KMS-11 (cell line): ENCODE measurements at regions not wholly inside any gene's neighbourhood (a gene's known extent, or its start where the extent isn't known, plus 50 kb on each side); places are given as distances from the start of the nearest gene placed in this dataset.

Experiments
- H2AFZ ChIP-seq: fragments of 200-600 bp; sonication (generic); 2 replicates; pipeline ENCODE4 v1.6.1; 2016; ENCODE audit warnings: antibody characterized with exemption, mixed run types, low read depth
- H3K27ac ChIP-seq: fragments of 200-600 bp; sonication (generic); 2 replicates; pipeline ENCODE4 v1.6.1; 2016; ENCODE audit warnings: mild to moderate bottlenecking, mixed run types
- H3K27me3 ChIP-seq: fragments of 200-600 bp; sonication (generic); 2 replicates; pipeline ENCODE4 v1.6.1; 2017; ENCODE audit warnings: mild to moderate bottlenecking, low read depth, mixed run types, moderate library complexity; ENCODE audit not compliant: insufficient read depth
- H3K36me3 ChIP-seq: fragments of 200-600 bp; sonication (generic); 2 replicates; pipeline ENCODE4 v1.6.1; 2017; ENCODE audit warnings: mild to moderate bottlenecking, mixed run types; ENCODE audit not compliant: insufficient read depth
- H3K4me1 ChIP-seq: fragments of 200-600 bp; sonication (generic); 2 replicates; pipeline ENCODE4 v1.6.1; 2016; ENCODE audit warnings: mild to moderate bottlenecking, low read depth, mixed run types; ENCODE audit not compliant: poor library complexity, severe bottlenecking
- H3K4me2 ChIP-seq: fragments of 200-600 bp; sonication (generic); 2 replicates; pipeline ENCODE4 v1.7.0; 2016; ENCODE audit warnings: mild to moderate bottlenecking, mixed run types
- H3K4me3 ChIP-seq: fragments of 200-600 bp; sonication (generic); IDR thresholded peaks from 2 replicates; pipeline ENCODE4 v1.6.1; 2017; ENCODE audit warnings: low read depth, low read length, mixed read lengths; ENCODE audit not compliant: insufficient read depth
- H3K79me2 ChIP-seq: fragments of 200-600 bp; sonication (generic); 2 replicates; pipeline ENCODE4 v1.6.1; 2016; ENCODE audit warnings: low read depth, mixed run types; ENCODE audit not compliant: insufficient read depth
- H3K9ac ChIP-seq: fragments of 200-600 bp; sonication (generic); 2 replicates; pipeline ENCODE4 v1.6.1; 2016; ENCODE audit warnings: mild to moderate bottlenecking, mixed run types
- H4K20me1 ChIP-seq: fragments of 200-600 bp; sonication (generic); 2 replicates; pipeline ENCODE4 v1.6.1; 2016; ENCODE audit warnings: mild to moderate bottlenecking, mixed run types; ENCODE audit not compliant: insufficient read depth
- CTCF ChIP-seq: fragments of 200-600 bp; sonication (generic); conservative IDR thresholded peaks from 2 replicates; pipeline ENCODE4 v1.6.1; 2017; ENCODE audit warnings: low read depth, mild to moderate bottlenecking, antibody characterized with exemption, low read length, moderate library complexity, mixed read lengths

GRCh38 chr1:59032228-59032627 is 248.4 kb upstream of the JUN start:
- no peaks in the 10 kb centered on the region for H3K27me3 ChIP-seq
- no peak overlapping the region for H3K27ac ChIP-seq
- H3K36me3 ChIP-seq = no peaks in the 10 kb centered on the region
- H3K4me1 ChIP-seq = no peaks in the 10 kb centered on the region
- H3K4me2 ChIP-seq = no peak overlapping the region
- no peak for TF ChIP-seq CTCF
- H3K9ac ChIP-seq = no peak overlapping the region
- no peaks in the 10 kb centered on the region for H3K79me2 ChIP-seq
- H2AFZ ChIP-seq = no peak overlapping the region
- no peak overlapping the region for H3K4me3 ChIP-seq
- H4K20me1 ChIP-seq = no peaks in the 10 kb centered on the region

GRCh38 chr1:59033761-59034160 is 249.9 kb upstream of the JUN start:
- Histone ChIP-seq H3K4me1 (no peaks in the 10 kb centered on the region), H3K4me2 (no peak overlapping the region), H3K27ac (no peak overlapping the region), H3K27me3 (no peaks in the 10 kb centered on the region), H3K4me3 (no peak overlapping the region), H2AFZ (no peak overlapping the region), H3K79me2 (no peaks in the 10 kb centered on the region), H3K9ac (no peak overlapping the region), H4K20me1 (no peaks in the 10 kb centered on the region), H3K36me3 (no peaks in the 10 kb centered on the region)
- TF ChIP-seq CTCF = no peak

GRCh38 chr1:59034925-59035324 is 251.1 kb upstream of the JUN start:
- H3K9ac ChIP-seq = no peak overlapping the region
- no peak overlapping the region for H3K4me2 ChIP-seq
- no peaks in the 10 kb centered on the region for H3K27me3 ChIP-seq
- no peaks in the 10 kb centered on the region for H4K20me1 ChIP-seq
- H3K4me1 ChIP-seq = no peaks in the 10 kb centered on the region
- no peak overlapping the region for H2AFZ ChIP-seq
- no peaks in the 10 kb centered on the region for H3K36me3 ChIP-seq
- no peak overlapping the region for H3K4me3 ChIP-seq
- TF ChIP-seq CTCF = no peak
- no peak overlapping the region for H3K27ac ChIP-seq
- no peaks in the 10 kb centered on the region for H3K79me2 ChIP-seq

- Histone ChIP-seq H3K9ac (no peak overlapping the region), H3K79me2 (no peaks in the 10 kb centered on the region), H2AFZ (no peak overlapping the region), H3K27ac (no peak overlapping the region), H3K4me1 (no peaks in the 10 kb centered on the region), H3K4me2 (no peak overlapping the region), H3K27me3 (no peaks in the 10 kb centered on the region), H3K4me3 (no peak overlapping the region), H4K20me1 (no peaks in the 10 kb centered on the region), H3K36me3 (no peaks in the 10 kb centered on the region)
- TF ChIP-seq CTCF = no peak
These were observed 255.7 kb upstream of the JUN start for GRCh38 chr1:59039551-59039950.

DNA sequence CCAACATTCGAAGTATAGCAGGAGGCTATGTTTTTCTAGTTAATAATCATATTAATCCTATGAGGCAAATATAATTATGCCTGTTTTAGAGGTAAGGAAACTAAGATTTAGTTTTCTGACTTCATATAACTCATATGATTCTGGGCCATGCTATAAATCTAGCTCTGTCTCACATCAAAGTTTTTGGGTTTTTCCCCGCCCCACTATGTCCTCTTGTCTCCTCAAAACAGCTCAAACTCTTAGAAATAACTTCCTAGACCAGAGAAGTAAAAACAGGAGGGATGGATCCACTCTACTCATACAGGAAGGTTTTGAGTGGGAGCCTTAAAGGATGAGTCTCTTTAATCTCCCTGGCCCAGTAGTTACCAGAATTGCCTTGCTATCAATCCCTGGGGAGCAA is 256.4 kb upstream of the FGGY start:
- H3K4me3 ChIP-seq = no peak overlapping the region
- H4K20me1 ChIP-seq = no peaks in the 10 kb centered on the region
- H3K79me2 ChIP-seq = no peaks in the 10 kb centered on the region
- H3K27me3 ChIP-seq = no peaks in the 10 kb centered on the region
- TF ChIP-seq CTCF = no peak
- no peak overlapping the region for H3K4me2 ChIP-seq
- H3K27ac ChIP-seq = no peak overlapping the region
- no peak overlapping the region for H2AFZ ChIP-seq
- H3K36me3 ChIP-seq = no peaks in the 10 kb centered on the region
- H3K4me1 ChIP-seq = no peaks in the 10 kb centered on the region
- H3K9ac ChIP-seq = no peak overlapping the region
